BLaER1 treated with 17β-estradiol and CSF1 and Interleukin-3, amounts not matched to agents 10 nM and 100 nM (cell line): ENCODE measurements at regions not wholly inside any gene's neighbourhood (a gene's known extent, or its start where the extent isn't known, plus 50 kb on each side); places are given as distances from the start of the nearest gene placed in this dataset.

Source experiments
- H3K27ac ChIP-seq, 11 experiments: shearing (Covaris generic); formaldehyde crosslinking; 2 replicates each; pipeline ENCODE4 v1.8.1; 2022
- H3K27me3 ChIP-seq, 11 experiments: shearing (Covaris generic); formaldehyde crosslinking; 2 replicates each; pipeline ENCODE4 v1.8.1; 2022
- H3K36me3 ChIP-seq, 11 experiments: shearing (Covaris generic); formaldehyde crosslinking; 2 replicates each; pipeline ENCODE4 v1.8.1; 2022
- H3K4me1 ChIP-seq, 10 experiments: shearing (Covaris generic); formaldehyde crosslinking; 2 replicates each; pipeline ENCODE4 v1.8.1; 2022
- H3K4me2 ChIP-seq, 11 experiments: shearing (Covaris generic); formaldehyde crosslinking; 2 replicates each; pipeline ENCODE4 v1.8.1; 2022
- H3K4me3 ChIP-seq, 10 experiments: shearing (Covaris generic); formaldehyde crosslinking; 2 replicates each; pipeline ENCODE4 v1.8.1; 2022
- H3K9ac ChIP-seq, 11 experiments: shearing (Covaris generic); formaldehyde crosslinking; 2 replicates each; pipeline ENCODE4 v1.8.1; 2022
- H3K9me3 ChIP-seq, 11 experiments: shearing (Covaris generic); formaldehyde crosslinking; replicated peaks in 1 of 11; 2 replicates each; pipeline ENCODE4 v1.8.1; 2022
- H4K20me1 ChIP-seq, 11 experiments: shearing (Covaris generic); formaldehyde crosslinking; 2 replicates each; pipeline ENCODE4 v1.8.1; 2022
- Cebpa-rat ChIP-seq, 11 experiments: shearing (Covaris generic); IDR thresholded peaks; 2 replicates each; pipeline ENCODE4 v1.8.1; 2022

- H3K27ac ChIP-seq: no peak overlapping the region
- H3K27me3 ChIP-seq: no peaks in the 10 kb centered on the region
- H3K4me3 ChIP-seq: no peak overlapping the region
- no peak for TF ChIP-seq Cebpa-rat (IDR thresholded peaks at IDR 0.05)
- no peak overlapping the region for H3K9ac ChIP-seq
- no peak overlapping the region for H3K4me2 ChIP-seq
- H3K36me3 ChIP-seq: no peaks in the 10 kb centered on the region
- no peaks in the 10 kb centered on the region for H3K9me3 ChIP-seq
- H3K4me1 ChIP-seq: peaks cover 0 to 17% (median 3%) of the 10 kb centered on the region in 10 experiments; a peak in 10 of 20 replicates
- H4K20me1 ChIP-seq: no peaks in the 10 kb centered on the region
Observed at GRCh38 chr3:132229641-132230040, 87.6 kb upstream of the ACP3 start.

GRCh38 chr3:132230156-132231000 is 86.8 kb upstream of the ACP3 start:
- TF ChIP-seq Cebpa-rat (IDR thresholded peaks at IDR 0.05): no peak
- H3K36me3 ChIP-seq: no peaks in the 10 kb centered on the region
- no peak overlapping the region for H3K4me3 ChIP-seq
- no peak overlapping the region for H3K9ac ChIP-seq
- no peaks in the 10 kb centered on the region for H3K27me3 ChIP-seq
- peaks cover 0 to 17% (median 3%) of the 10 kb centered on the region in 10 experiments; a peak in 10 of 20 replicates for H3K4me1 ChIP-seq
- H3K9me3 ChIP-seq: no peaks in the 10 kb centered on the region
- no peaks in the 10 kb centered on the region for H4K20me1 ChIP-seq
- no peak overlapping the region for H3K4me2 ChIP-seq
- no peak overlapping the region for H3K27ac ChIP-seq

- no peak for TF ChIP-seq Cebpa-rat (IDR thresholded peaks at IDR 0.05)
- H3K27me3 ChIP-seq: no peaks in the 10 kb centered on the region
- H3K4me1 ChIP-seq: peaks cover 0 to 17% (median 3%) of the 10 kb centered on the region in 10 experiments; a peak in 10 of 20 replicates
- peak overlapping the region in 2 of 11 experiments; percentile 10 to 46; a peak in 3 of 22 replicates for H3K27ac ChIP-seq
- no peaks in the 10 kb centered on the region for H4K20me1 ChIP-seq
- no peak overlapping the region for H3K4me3 ChIP-seq
- no peaks in the 10 kb centered on the region for H3K9me3 ChIP-seq
- H3K4me2 ChIP-seq: peak overlapping the region in 5 of 11 experiments; percentile 3 to 63 (median 35); a peak in 8 of 22 replicates
- H3K9ac ChIP-seq: no peak overlapping the region
- no peaks in the 10 kb centered on the region for H3K36me3 ChIP-seq
Observed at GRCh38 chr3:132231633-132232032, 85.6 kb upstream of the ACP3 start.

- no peaks in the 10 kb centered on the region for H3K27me3 ChIP-seq
- peaks cover 0 to 17% (median 3%) of the 10 kb centered on the region in 10 experiments; a peak in 10 of 20 replicates for H3K4me1 ChIP-seq
- H3K27ac ChIP-seq: peak overlapping the region in 2 of 11 experiments; percentile 10 to 46; a peak in 3 of 22 replicates
- H4K20me1 ChIP-seq: no peaks in the 10 kb centered on the region
- no peaks in the 10 kb centered on the region for H3K36me3 ChIP-seq
- no peak overlapping the region for H3K9ac ChIP-seq
- H3K9me3 ChIP-seq: no peaks in the 10 kb centered on the region
- H3K4me2 ChIP-seq: peak overlapping the region in 4 of 11 experiments; percentile 27 to 63 (median 48); a peak in 8 of 22 replicates
- TF ChIP-seq Cebpa-rat (IDR thresholded peaks at IDR 0.05): no peak
- no peak overlapping the region for H3K4me3 ChIP-seq
Observed at GRCh38 chr3:132232231-132232792, 84.9 kb upstream of the ACP3 start.

GRCh38 chr3:132236701-132237651 is 80.2 kb upstream of the ACP3 start:
- Histone ChIP-seq H3K27ac (no peak overlapping the region), H3K4me1 (peaks cover 0 to 15% (median 4%) of the 10 kb centered on the region in 10 experiments; a peak in 11 of 20 replicates), H3K4me2 (no peak overlapping the region), H3K4me3 (no peak overlapping the region), H3K27me3 (no peaks in the 10 kb centered on the region), H4K20me1 (no peaks in the 10 kb centered on the region), H3K9me3 (peaks cover 0 to 13% (median 5%) of the 10 kb centered on the region in 11 experiments; a peak in 7 of 22 replicates), H3K36me3 (no peaks in the 10 kb centered on the region), H3K9ac (no peak overlapping the region)
- no peak for TF ChIP-seq Cebpa-rat (IDR thresholded peaks at IDR 0.05)

- no peak overlapping the region for H3K4me3 ChIP-seq
- H3K27me3 ChIP-seq: no peaks in the 10 kb centered on the region
- H3K4me1 ChIP-seq: peaks cover 5 to 15% (median 10%) of the 10 kb centered on the region in 10 experiments; a peak in 17 of 20 replicates
- peaks cover 0 to 13% (median 5%) of the 10 kb centered on the region in 11 experiments; a peak in 7 of 22 replicates for H3K9me3 ChIP-seq
- H3K4me2 ChIP-seq: no peak overlapping the region
- no peaks in the 10 kb centered on the region for H3K36me3 ChIP-seq
- H3K27ac ChIP-seq: no peak overlapping the region
- no peaks in the 10 kb centered on the region for H4K20me1 ChIP-seq
- H3K9ac ChIP-seq: no peak overlapping the region
- no peak for TF ChIP-seq Cebpa-rat (IDR thresholded peaks at IDR 0.05)
Observed at GRCh38 chr3:132237652-132238032, 79.6 kb upstream of the ACP3 start.

GRCh38 chr3:132239587-132239986 is 77.6 kb upstream of the ACP3 start:
- Histone ChIP-seq H4K20me1 (no peaks in the 10 kb centered on the region), H3K9me3 (peaks cover 0 to 13% (median 5%) of the 10 kb centered on the region in 11 experiments; a peak in 7 of 22 replicates), H3K4me3 (no peak overlapping the region), H3K27ac (no peak overlapping the region), H3K36me3 (no peaks in the 10 kb centered on the region), H3K9ac (no peak overlapping the region), H3K27me3 (no peaks in the 10 kb centered on the region), H3K4me2 (no peak overlapping the region), H3K4me1 (peaks cover 10 to 25% (median 18%) of the 10 kb centered on the region in 10 experiments; a peak in 17 of 20 replicates)
- TF ChIP-seq Cebpa-rat (IDR thresholded peaks at IDR 0.05): no peak

- Histone ChIP-seq H3K4me3 (no peak overlapping the region), H3K9ac (peak overlapping the region in 1 of 11 experiments; percentile 1; a peak in 1 of 22 replicates), H3K9me3 (peaks cover 0 to 13% (median 5%) of the 10 kb centered on the region in 11 experiments; a peak in 7 of 22 replicates), H3K27ac (peak overlapping the region in 8 of 11 experiments; percentile 3 to 58 (median 26); a peak in 7 of 22 replicates), H3K4me2 (peak overlapping the region; percentile 5 to 58 (median 34); a peak in 18 of 22 replicates), H4K20me1 (no peaks in the 10 kb centered on the region), H3K4me1 (peaks cover 23 to 40% (median 28%) of the 10 kb centered on the region in 10 experiments), H3K27me3 (no peaks in the 10 kb centered on the region), H3K36me3 (no peaks in the 10 kb centered on the region)
- TF ChIP-seq Cebpa-rat (IDR thresholded peaks at IDR 0.05): no peak
Observed at GRCh38 chr3:132241776-132242514, 75.3 kb upstream of the ACP3 start.
